HepG2 (cell line): ENCODE measurements at regions not wholly inside any gene's neighbourhood (a gene's known extent, or its start where the extent isn't known, plus 50 kb on each side); places are given as distances from the start of the nearest gene placed in this dataset.

Source experiments
- CTCF ChIP-seq: sonication (generic); formaldehyde crosslinking; IDR thresholded peaks from 2 replicates; pipeline ENCODE4 v1.5.0; 2020; ENCODE audit warnings: mild to moderate bottlenecking, missing genetic modification reagents, moderate library complexity
- SNAI1 ChIP-seq: sonication (generic); formaldehyde crosslinking; IDR thresholded peaks from 2 replicates; pipeline ENCODE4 v1.5.0; 2020; ENCODE audit warnings: mild to moderate bottlenecking, missing genetic modification reagents, borderline replicate concordance
- U2AF1 ChIP-seq: fragments of 200-400 bp; formaldehyde crosslinking; optimal IDR thresholded peaks from 2 replicates; pipeline ENCODE3; 2017; ENCODE audit warnings: mild to moderate bottlenecking, low read depth, low read length
- ZBTB7A ChIP-seq: sonication (generic); formaldehyde crosslinking; IDR thresholded peaks from 2 replicates; pipeline ENCODE4 v1.8.0; 2022; ENCODE audit warnings: mild to moderate bottlenecking, missing genetic modification reagents
- ZNF274 ChIP-seq: sonication (generic); formaldehyde crosslinking; IDR thresholded peaks from 2 replicates; pipeline ENCODE4 v1.5.1; 2020; ENCODE audit warnings: mild to moderate bottlenecking, missing genetic modification reagents
- ZNF629 ChIP-seq: sonication (generic); formaldehyde crosslinking; conservative IDR thresholded peaks from 2 replicates; pipeline ENCODE4 v1.5.0; 2020; ENCODE audit warnings: missing genetic modification reagents

GRCh38 chr2:14693874-14694273 is 61.4 kb downstream of the LRATD1 start:
- TF ChIP-seq CTCF, result no peak
- no peak for TF ChIP-seq SNAI1 (CRISPR knock-in tag)
- TF ChIP-seq ZNF629 (CRISPR knock-in tag), result no peak
- no peak for TF ChIP-seq ZNF274 (CRISPR knock-in tag)
- no peak for TF ChIP-seq U2AF1
- TF ChIP-seq ZBTB7A (CRISPR knock-in tag), result no peak
